ENCODE measurements at regions not wholly inside any gene's neighbourhood (a gene's known extent, or its start where the extent isn't known, plus 50 kb on each side); places are given as distances from the start of the nearest gene placed in this dataset.

DNA sequence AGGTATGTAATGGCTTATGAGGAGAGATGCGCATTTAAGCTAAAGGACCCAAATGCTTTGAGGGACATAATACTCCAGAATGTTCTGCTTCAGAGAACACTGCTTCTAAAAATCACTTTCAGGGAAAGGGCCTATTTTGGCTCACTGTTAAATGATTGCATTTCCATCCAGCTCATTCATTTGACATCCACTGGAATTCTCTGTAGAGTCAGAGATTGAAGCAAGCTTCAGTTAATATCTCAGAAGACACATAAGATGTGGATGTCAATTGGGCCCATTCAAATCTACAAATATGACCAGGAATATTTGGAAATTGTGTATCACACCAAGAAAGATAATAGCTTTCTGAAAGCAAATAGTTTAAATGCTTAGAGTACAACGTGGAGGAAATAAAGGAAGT, 209.9 kb upstream of the VSTM2A start:
- TF ChIP-seq PHF8 (IDR thresholded peaks at IDR 0.05; ENCODE audit: borderline replicate concordance, low read length), result no peak
- no peak for TF ChIP-seq CREB1 (IDR thresholded peaks at IDR 0.05)
- TF ChIP-seq CREB1 (CRISPR knock-in tag; IDR thresholded peaks at IDR 0.05), result no peak
- no peak for TF ChIP-seq MYNN (IDR thresholded peaks at IDR 0.05)
- no peak for TF ChIP-seq MYNN (CRISPR knock-in tag; IDR thresholded peaks at IDR 0.05)
- TF ChIP-seq, protein P1, sequence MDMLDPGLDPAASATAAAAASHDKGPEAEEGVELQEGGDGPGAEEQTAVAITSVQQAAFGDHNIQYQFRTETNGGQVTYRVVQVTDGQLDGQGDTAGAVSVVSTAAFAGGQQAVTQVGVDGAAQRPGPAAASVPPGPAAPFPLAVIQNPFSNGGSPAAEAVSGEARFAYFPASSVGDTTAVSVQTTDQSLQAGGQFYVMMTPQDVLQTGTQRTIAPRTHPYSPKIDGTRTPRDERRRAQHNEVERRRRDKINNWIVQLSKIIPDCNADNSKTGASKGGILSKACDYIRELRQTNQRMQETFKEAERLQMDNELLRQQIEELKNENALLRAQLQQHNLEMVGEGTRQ (CRISPR knock-in tag; IDR thresholded peaks at IDR 0.05), result no peak
- TF ChIP-seq RFX5 (IDR thresholded peaks at IDR 0.05; ENCODE audit: low read depth, low read length), result no peak
- no peak for TF ChIP-seq TEAD1 (CRISPR knock-in tag; IDR thresholded peaks at IDR 0.05)
- TF ChIP-seq NRF1 (conservative IDR thresholded peaks at IDR 0.05 in 1 of 2, IDR thresholded peaks at IDR 0.05 in 1 of 2), result no peak
- TF ChIP-seq NFIC (IDR thresholded peaks at IDR 0.05), result no peak
- TF ChIP-seq ARNT (IDR thresholded peaks at IDR 0.05), result no peak
- TF ChIP-seq TAF15 (IDR thresholded peaks at IDR 0.05; ENCODE audit: low read depth, low read length), result no peak
- TF ChIP-seq SMAD2 (IDR thresholded peaks at IDR 0.05; ENCODE audit: low read depth, low read length), result no peak
